ENCODE measurements at regions not wholly inside any gene's neighbourhood (a gene's known extent, or its start where the extent isn't known, plus 50 kb on each side); places are given as distances from the start of the nearest gene placed in this dataset.

- TF ChIP-seq CTCF (IDR thresholded peaks at IDR 0.05) = no peak
- no peak overlapping the region for H3K27ac ChIP-seq
- H3K36me3 ChIP-seq = no peaks in the 10 kb centered on the region
- no peaks in the 10 kb centered on the region for H3K4me1 ChIP-seq
- DNase-seq (no peak), ATAC-seq (no peak)
- H3K27me3 ChIP-seq = no peaks in the 10 kb centered on the region
- H3K9me3 ChIP-seq = peaks cover 0 to 21% of the 10 kb centered on the region in 2 donors
- intact Hi-C loops (cut with DNase I) = no loop called here
- H3K4me3 ChIP-seq = no peak overlapping the region
These were observed 181.6 kb upstream of the DMRTA1 start for GRCh38 chr9:22265038-22265437.

- no peaks in the 10 kb centered on the region for H3K4me1 ChIP-seq
- ATAC-seq (no peak), DNase-seq (no peak)
- no peak overlapping the region for H3K27ac ChIP-seq
- H3K36me3 ChIP-seq = no peaks in the 10 kb centered on the region
- TF ChIP-seq CTCF (IDR thresholded peaks at IDR 0.05) = no peak
- peaks cover 0 to 21% of the 10 kb centered on the region in 2 donors for H3K9me3 ChIP-seq
- intact Hi-C loops (cut with DNase I) = no loop called here
- H3K4me3 ChIP-seq = no peak overlapping the region
- no peaks in the 10 kb centered on the region for H3K27me3 ChIP-seq
These were observed 181.1 kb upstream of the DMRTA1 start for GRCh38 chr9:22265534-22265933.

- Histone ChIP-seq H3K4me3 (no peak overlapping the region), H3K9me3 (no peaks in the 10 kb centered on the region), H3K36me3 (no peaks in the 10 kb centered on the region), H3K27ac (no peak overlapping the region), H3K27me3 (no peaks in the 10 kb centered on the region), H3K4me1 (no peaks in the 10 kb centered on the region)
- no peak for DNase-seq
- intact Hi-C loops (cut with DNase I) = no loop called here
- TF ChIP-seq CTCF (IDR thresholded peaks at IDR 0.05) = no peak
- ATAC-seq = no peak
These were observed 172.1 kb upstream of the DMRTA1 start for GRCh38 chr9:22274477-22274876.

- ATAC-seq (no peak), DNase-seq (no peak)
- Histone ChIP-seq H3K27ac (no peak overlapping the region), H3K4me3 (no peak overlapping the region), H3K4me1 (no peaks in the 10 kb centered on the region), H3K36me3 (no peaks in the 10 kb centered on the region), H3K9me3 (no peaks in the 10 kb centered on the region), H3K27me3 (no peaks in the 10 kb centered on the region)
- intact Hi-C loops (cut with DNase I) = no loop called here
- no peak for TF ChIP-seq CTCF (IDR thresholded peaks at IDR 0.05)
These were observed 168.2 kb upstream of the DMRTA1 start for GRCh38 chr9:22278426-22278825.

GRCh38 chr9:22279636-22280035, 167.0 kb upstream of the DMRTA1 start:
- Histone ChIP-seq H3K4me1 (no peaks in the 10 kb centered on the region), H3K27me3 (no peaks in the 10 kb centered on the region), H3K9me3 (no peaks in the 10 kb centered on the region), H3K36me3 (no peaks in the 10 kb centered on the region), H3K4me3 (no peak overlapping the region), H3K27ac (no peak overlapping the region)
- ATAC-seq (no peak), DNase-seq (no peak)
- intact Hi-C loops (cut with DNase I) = no loop called here
- TF ChIP-seq CTCF (IDR thresholded peaks at IDR 0.05) = no peak
